Right cardiac atrium (tissue), 5 donors: ENCODE measurements at regions not wholly inside any gene's neighbourhood (a gene's known extent, or its start where the extent isn't known, plus 50 kb on each side); places are given as distances from the start of the nearest gene placed in this dataset.

Experiments
- ATAC-seq, 2 donors: fragments of 200-7000 bp; cut with Tn5 transposase; one replicate each; pipeline versions ENCODE4 v1.8.0 to v1.9.1; 2020; ENCODE audit warnings: moderate library complexity in 2 of 2, mild to moderate bottlenecking in 1 of 2
- DNase-seq, 3 donors: peaks; one replicate each; pipeline ENCODE4 v3.0.0-alpha.2; 2020
- H3K27ac ChIP-seq: one replicate; pipeline ENCODE4 v1.5.1; 2013; ENCODE audit warnings: mild to moderate bottlenecking, low read length, control low read depth, moderate library complexity
- H3K27me3 ChIP-seq: one replicate; pipeline ENCODE4 v1.6.1; 2013; ENCODE audit not compliant: control insufficient read depth, insufficient read depth
- H3K4me1 ChIP-seq: one replicate; pipeline ENCODE4 v1.6.1; 2013; ENCODE audit warnings: low read length; ENCODE audit not compliant: control insufficient read depth, insufficient read depth
- H3K4me3 ChIP-seq: one replicate; pipeline ENCODE4 v1.5.1; 2013; ENCODE audit warnings: low read length, control low read depth
- H3K9me3 ChIP-seq: one replicate; pipeline ENCODE4 v1.6.1; 2013; ENCODE audit warnings: low read length; ENCODE audit not compliant: control insufficient read depth
- WGBS: extraction: QIAGEN DNeasy Blood & Tissue Kit; methylation state at CpG from one replicate; pipeline ENCODE4 v1.1.7; 2013; 5-methylcytosine and 5-hydroxymethylcytosine counted together
- intact Hi-C, 4 donors: fragments of 100-400 bp; cut with DNase I; formaldehyde crosslinking; loops; one replicate each; pipeline versions ENCODE4 v1.11.0 to v1.14.0; 2022 to 2023
- donor health status: healthy with polysubstance abuse.
- donor health status: DM: no; HTN: yes; CAD: no.
- donor health status: DM: no; HTN: no; CAD: no.
- donor health status: DM: no; HTN: yes; CAD: no; lungs with severe emphysema.
- donor health status: DM: yes; HTN: yes; CAD: no.

- H3K4me3 ChIP-seq, result no peak overlapping the region
- no peaks in the 10 kb centered on the region for H3K9me3 ChIP-seq
- H3K27ac ChIP-seq, result no peak overlapping the region
- ATAC-seq (no peak), DNase-seq (no peak)
- H3K4me1 ChIP-seq, result peaks cover 10% of the 10 kb centered on the region
- intact Hi-C loops, result no loop called here
- no peaks in the 10 kb centered on the region for H3K27me3 ChIP-seq
Measured at GRCh38 chr4:41442810-41443209, 95.1 kb upstream of the LIMCH1 start.

- 64% methylated on average over 5 of the region's 5 CpGs for WGBS
Measured at GRCh38 chr4:41443340-41444079, 94.4 kb upstream of the LIMCH1 start.

GRCh38 chr4:41446391-41446790, 91.6 kb upstream of the LIMCH1 start:
- 93% methylated on average over 1 of the region's 1 CpG for WGBS
- Histone ChIP-seq H3K4me3 (no peak overlapping the region), H3K4me1 (peaks cover 4% of the 10 kb centered on the region), H3K27me3 (no peaks in the 10 kb centered on the region), H3K9me3 (no peaks in the 10 kb centered on the region), H3K27ac (no peak overlapping the region)
- DNase-seq (no peak), ATAC-seq (no peak)
- intact Hi-C loops, result no loop called here

More at GRCh38 chr4:41443340-41444079, 94.4 kb upstream of the LIMCH1 start:
- no peaks in the 10 kb centered on the region for H3K27me3 ChIP-seq
- ATAC-seq (no peak), DNase-seq (no peak)
- H3K27ac ChIP-seq, result no peak overlapping the region
- no peak overlapping the region for H3K4me3 ChIP-seq
- H3K4me1 ChIP-seq, result peaks cover 10% of the 10 kb centered on the region
- intact Hi-C loops, result no loop called here
- H3K9me3 ChIP-seq, result no peaks in the 10 kb centered on the region

- no peak overlapping the region for H3K4me3 ChIP-seq
- WGBS, result 94% methylated on average over 11 of the region's 11 CpGs
- ATAC-seq (no peak), DNase-seq (no peak)
- no peak overlapping the region for H3K27ac ChIP-seq
- H3K27me3 ChIP-seq, result no peaks in the 10 kb centered on the region
- intact Hi-C loops, result no loop called here
- H3K9me3 ChIP-seq, result no peaks in the 10 kb centered on the region
- peaks cover 4% of the 10 kb centered on the region for H3K4me1 ChIP-seq
Measured at GRCh38 chr4:41446981-41447725, 90.8 kb upstream of the LIMCH1 start.

GRCh38 chr4:41448934-41449333, 89.0 kb upstream of the LIMCH1 start:
- Histone ChIP-seq H3K4me1 (peaks cover 2% of the 10 kb centered on the region), H3K27ac (no peak overlapping the region), H3K9me3 (no peaks in the 10 kb centered on the region), H3K27me3 (no peaks in the 10 kb centered on the region), H3K4me3 (no peak overlapping the region)
- DNase-seq (peak in 2 of 3 donors; percentile 34 to 61), ATAC-seq (peak; percentile 61 to 72)
- intact Hi-C loops, result no loop called here
- WGBS, result 50% methylated on average over 7 of the region's 7 CpGs

- no peak for ATAC-seq
- intact Hi-C loops, result loop anchor here in 1 of 4 donors (10.0 kb wide), 1 partner anchor 163 kb away; no protein-coding TSS in a partner anchor
Measured at GRCh38 chr4:41451961-41452360, 86.0 kb upstream of the LIMCH1 start.

GRCh38 chr4:41452484-41453225, 85.3 kb upstream of the LIMCH1 start:
- DNase-seq (no peak), ATAC-seq (no peak)
- Histone ChIP-seq H3K9me3 (no peaks in the 10 kb centered on the region), H3K4me1 (peaks cover 7% of the 10 kb centered on the region), H3K4me3 (no peak overlapping the region), H3K27me3 (no peaks in the 10 kb centered on the region), H3K27ac (no peak overlapping the region)
- 90% methylated on average over 6 of the region's 6 CpGs for WGBS
- intact Hi-C loops, result loop anchor here in 1 of 4 donors (10.0 kb wide), 1 partner anchor 162 kb away; no protein-coding TSS in a partner anchor

More at GRCh38 chr4:41451961-41452360, 86.0 kb upstream of the LIMCH1 start:
- Histone ChIP-seq H3K27me3 (no peaks in the 10 kb centered on the region), H3K27ac (no peak overlapping the region), H3K4me3 (no peak overlapping the region), H3K4me1 (peaks cover 7% of the 10 kb centered on the region), H3K9me3 (no peaks in the 10 kb centered on the region)
- WGBS, result 90% methylated on average over 3 of the region's 3 CpGs
- DNase-seq, result no peak

- 25% methylated on average over 4 of the region's 4 CpGs for WGBS
- DNase-seq, result peak in 2 of 3 donors; percentile 24 to 57
- no peaks in the 10 kb centered on the region for H3K9me3 ChIP-seq
- ATAC-seq, result peak; percentile 69 to 86
- H3K27me3 ChIP-seq, result no peaks in the 10 kb centered on the region
- intact Hi-C loops, result loop anchor here in 1 of 4 donors (10.0 kb wide), 1 partner anchor 160 kb away; no protein-coding TSS in a partner anchor
- H3K4me3 ChIP-seq, result no peak overlapping the region
- H3K4me1 ChIP-seq, result peaks cover 7% of the 10 kb centered on the region
- no peak overlapping the region for H3K27ac ChIP-seq
Measured at GRCh38 chr4:41454423-41454822, 83.5 kb upstream of the LIMCH1 start.

GRCh38 chr4:41455206-41455605, 82.8 kb upstream of the LIMCH1 start:
- no peak overlapping the region for H3K27ac ChIP-seq
- 37% methylated on average over 3 of the region's 3 CpGs for WGBS
- no peak overlapping the region for H3K4me3 ChIP-seq
- intact Hi-C loops, result loop anchor here in 1 of 4 donors (10.0 kb wide), 1 partner anchor 160 kb away; no protein-coding TSS in a partner anchor
- DNase-seq (peak in 1 of 3 donors; percentile 24), ATAC-seq (peak; percentile 51 to 70)
- no peaks in the 10 kb centered on the region for H3K9me3 ChIP-seq
- peaks cover 7% of the 10 kb centered on the region for H3K4me1 ChIP-seq
- H3K27me3 ChIP-seq, result no peaks in the 10 kb centered on the region

GRCh38 chr4:41456559-41457101, 81.3 kb upstream of the LIMCH1 start:
- no peaks in the 10 kb centered on the region for H3K27me3 ChIP-seq
- ATAC-seq (no peak), DNase-seq (no peak)
- H3K9me3 ChIP-seq, result no peaks in the 10 kb centered on the region
- peaks cover 7% of the 10 kb centered on the region for H3K4me1 ChIP-seq
- WGBS, result 74% methylated on average over 4 of the region's 4 CpGs
- no peak overlapping the region for H3K4me3 ChIP-seq
- H3K27ac ChIP-seq, result no peak overlapping the region
- intact Hi-C loops, result loop anchor here in 1 of 4 donors (10.0 kb wide), 1 partner anchor 158 kb away; no protein-coding TSS in a partner anchor
